Left lung (tissue), 4 donors: ENCODE measurements at regions not wholly inside any gene's neighbourhood (a gene's known extent, or its start where the extent isn't known, plus 50 kb on each side); places are given as distances from the start of the nearest gene placed in this dataset.

ENCODE experiments used
- ATAC-seq: fragments of 200-7000 bp; cut with Tn5 transposase; one replicate; pipeline ENCODE4 v1.9.1; 2020; ENCODE audit warnings: moderate library complexity
- DNase-seq, 4 donors: peaks; one replicate each; pipeline ENCODE4 v3.0.0-alpha.2; 2013 to 2020
- H3K27ac ChIP-seq, 2 donors: fragments of 200-600 bp; sonication (generic) in 1 of 2; one replicate each; pipeline versions ENCODE4 v1.5.0 to v1.8.0; 2020 to 2021
- H3K27me3 ChIP-seq, 2 donors: fragments of 200-600 bp; sonication (generic) in 1 of 2; one replicate each; pipeline versions ENCODE4 v1.5.0 to v1.8.0; 2020 to 2021
- H3K36me3 ChIP-seq, 2 donors: fragments of 200-600 bp; sonication (generic) in 1 of 2; one replicate each; pipeline versions ENCODE4 v1.5.0 to v1.8.0; 2020 to 2021
- H3K4me1 ChIP-seq, 2 donors: fragments of 200-600 bp; one replicate each; pipeline ENCODE4 v1.8.0; 2021
- H3K4me3 ChIP-seq, 2 donors: fragments of 200-600 bp; sonication (generic) in 1 of 2; one replicate each; pipeline versions ENCODE4 v1.5.0 to v1.8.0; 2020 to 2021; ENCODE audit warnings: mild to moderate bottlenecking in 1 of 2
- H3K9me3 ChIP-seq, 2 donors: fragments of 200-600 bp; sonication (generic) in 1 of 2; one replicate each; pipeline versions ENCODE4 v1.5.0 to v1.8.0; 2020 to 2021
- intact Hi-C, 2 donors: fragments of 100-400 bp; cut with DNase I; formaldehyde crosslinking; loops; one replicate each; pipeline versions ENCODE4 v1.11.2 to v1.14.2; 2022
- TF ChIP-seq, protein P1 (sequence below), 2 donors: fragments of 200-600 bp; sonication (generic) in 1 of 2; IDR thresholded peaks; one replicate each; pipeline versions ENCODE4 v1.5.0 to v1.8.0; 2021; ENCODE audit warnings: antibody characterized with exemption in 2 of 2
- donor health status: DM: no; HTN: yes; CAD: no.
- donor health status: DM: no; HTN: no; CAD: no.

DNA sequence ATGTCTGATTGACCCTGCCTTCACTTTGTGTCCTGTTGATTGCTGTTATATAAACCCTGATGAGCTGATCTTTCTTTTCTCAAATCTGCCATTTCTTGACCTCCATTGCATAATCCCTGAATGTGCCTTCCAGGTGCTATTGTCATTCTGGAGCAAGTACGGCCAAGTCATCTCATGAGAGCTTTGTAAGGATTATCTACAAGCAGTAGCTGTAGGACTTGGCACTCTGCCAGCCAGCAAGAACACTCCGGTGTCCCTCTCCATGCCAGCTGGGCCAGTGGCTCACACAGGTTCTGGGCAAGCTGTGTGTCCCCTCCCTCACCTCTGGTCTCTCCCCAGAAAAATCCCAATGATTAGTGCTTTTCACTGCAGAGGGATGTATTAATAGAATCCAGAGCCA lies 348.1 kb downstream of the FOXO1 start:
- no peaks in the 10 kb centered on the region for H3K36me3 ChIP-seq
- peaks cover 0 to 2% of the 10 kb centered on the region in 2 donors for H3K4me1 ChIP-seq
- intact Hi-C loops = no loop called here
- ATAC-seq (no peak), DNase-seq (peak in 1 of 4 donors; percentile 41)
- TF ChIP-seq, protein P1, sequence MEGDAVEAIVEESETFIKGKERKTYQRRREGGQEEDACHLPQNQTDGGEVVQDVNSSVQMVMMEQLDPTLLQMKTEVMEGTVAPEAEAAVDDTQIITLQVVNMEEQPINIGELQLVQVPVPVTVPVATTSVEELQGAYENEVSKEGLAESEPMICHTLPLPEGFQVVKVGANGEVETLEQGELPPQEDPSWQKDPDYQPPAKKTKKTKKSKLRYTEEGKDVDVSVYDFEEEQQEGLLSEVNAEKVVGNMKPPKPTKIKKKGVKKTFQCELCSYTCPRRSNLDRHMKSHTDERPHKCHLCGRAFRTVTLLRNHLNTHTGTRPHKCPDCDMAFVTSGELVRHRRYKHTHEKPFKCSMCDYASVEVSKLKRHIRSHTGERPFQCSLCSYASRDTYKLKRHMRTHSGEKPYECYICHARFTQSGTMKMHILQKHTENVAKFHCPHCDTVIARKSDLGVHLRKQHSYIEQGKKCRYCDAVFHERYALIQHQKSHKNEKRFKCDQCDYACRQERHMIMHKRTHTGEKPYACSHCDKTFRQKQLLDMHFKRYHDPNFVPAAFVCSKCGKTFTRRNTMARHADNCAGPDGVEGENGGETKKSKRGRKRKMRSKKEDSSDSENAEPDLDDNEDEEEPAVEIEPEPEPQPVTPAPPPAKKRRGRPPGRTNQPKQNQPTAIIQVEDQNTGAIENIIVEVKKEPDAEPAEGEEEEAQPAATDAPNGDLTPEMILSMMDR (IDR thresholded peaks at IDR 0.05) = no peak
- H3K27ac ChIP-seq = no peak overlapping the region
- H3K9me3 ChIP-seq = peaks cover 0 to 5% of the 10 kb centered on the region in 2 donors
- no peaks in the 10 kb centered on the region for H3K27me3 ChIP-seq
- H3K4me3 ChIP-seq = no peak overlapping the region

DNA sequence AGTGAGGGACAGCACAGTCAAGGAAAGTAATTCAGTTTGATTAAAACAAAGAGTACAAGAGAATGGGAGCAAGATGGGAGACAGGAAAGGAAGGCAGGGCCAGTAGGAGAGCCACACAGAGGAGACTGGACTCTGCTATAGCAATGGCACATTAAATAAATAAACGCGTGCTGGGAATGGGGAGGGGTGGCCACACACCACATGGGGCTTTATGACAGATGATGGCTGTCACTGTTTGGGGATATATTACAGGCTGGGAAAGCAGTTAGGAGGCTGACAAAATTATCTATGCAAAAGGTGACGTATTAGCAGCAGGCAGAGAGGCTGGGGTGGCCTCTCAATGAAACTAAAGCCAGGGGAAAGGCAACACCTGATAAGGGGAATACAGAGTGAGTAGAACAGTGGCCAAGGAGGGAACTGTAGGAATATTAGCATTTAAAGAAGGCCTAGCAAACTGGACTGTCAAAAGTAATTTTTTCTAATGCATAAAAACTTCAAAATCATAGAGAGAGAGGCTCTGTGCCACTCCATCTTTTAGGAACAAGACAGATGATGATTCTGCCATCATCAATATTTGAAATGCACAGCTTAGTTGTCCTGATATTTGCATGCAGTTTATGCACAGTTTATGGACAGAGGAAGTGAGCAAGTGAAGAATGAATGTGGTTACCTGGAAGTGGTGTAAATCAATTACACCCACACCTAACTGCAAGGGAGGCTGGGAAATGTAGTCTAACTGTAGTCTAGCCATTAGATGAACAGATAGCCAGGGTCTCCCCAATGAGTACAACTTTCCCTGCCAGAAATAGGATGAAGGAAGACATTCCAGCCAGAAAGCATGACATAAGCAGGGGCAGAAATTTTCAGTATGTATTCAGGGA lies 346.5 kb downstream of the FOXO1 start:
- TF ChIP-seq, protein P1 (IDR thresholded peaks at IDR 0.05) = no peak
- Histone ChIP-seq H3K4me1 (no peaks in the 10 kb centered on the region), H3K4me3 (no peak overlapping the region), H3K27me3 (no peaks in the 10 kb centered on the region), H3K36me3 (no peaks in the 10 kb centered on the region), H3K27ac (no peak overlapping the region), H3K9me3 (peaks cover 0 to 12% of the 10 kb centered on the region in 2 donors)
- ATAC-seq (no peak), DNase-seq (no peak)
- intact Hi-C loops = no loop called here

DNA sequence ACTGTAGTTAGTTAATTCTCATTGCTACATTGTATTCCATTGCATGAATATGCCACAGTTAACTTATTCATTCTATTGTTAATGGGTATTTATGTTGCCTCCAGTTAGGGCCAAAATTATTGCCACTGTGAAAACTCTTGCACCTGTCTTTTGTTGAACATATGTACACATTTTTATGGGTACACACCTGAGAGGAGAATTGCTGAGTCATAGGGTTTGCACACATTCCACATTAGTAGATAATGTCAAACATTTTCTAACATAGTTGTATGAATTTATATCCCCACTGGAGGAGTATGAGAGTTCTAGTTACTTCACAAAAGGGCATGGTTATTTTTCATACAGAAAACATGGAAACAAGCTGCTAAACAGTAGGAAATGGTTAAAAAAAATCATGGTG lies 338.4 kb downstream of the FOXO1 start:
- intact Hi-C loops = no loop called here
- H3K4me3 ChIP-seq = no peak overlapping the region
- no peak for ATAC-seq
- no peaks in the 10 kb centered on the region for H3K4me1 ChIP-seq
- no peaks in the 10 kb centered on the region for H3K27me3 ChIP-seq
- H3K36me3 ChIP-seq = no peaks in the 10 kb centered on the region
- H3K9me3 ChIP-seq = peaks cover 0 to 9% of the 10 kb centered on the region in 2 donors
- no peak overlapping the region for H3K27ac ChIP-seq
- TF ChIP-seq, protein P1 (IDR thresholded peaks at IDR 0.05) = no peak
- DNase-seq = no peak

DNA sequence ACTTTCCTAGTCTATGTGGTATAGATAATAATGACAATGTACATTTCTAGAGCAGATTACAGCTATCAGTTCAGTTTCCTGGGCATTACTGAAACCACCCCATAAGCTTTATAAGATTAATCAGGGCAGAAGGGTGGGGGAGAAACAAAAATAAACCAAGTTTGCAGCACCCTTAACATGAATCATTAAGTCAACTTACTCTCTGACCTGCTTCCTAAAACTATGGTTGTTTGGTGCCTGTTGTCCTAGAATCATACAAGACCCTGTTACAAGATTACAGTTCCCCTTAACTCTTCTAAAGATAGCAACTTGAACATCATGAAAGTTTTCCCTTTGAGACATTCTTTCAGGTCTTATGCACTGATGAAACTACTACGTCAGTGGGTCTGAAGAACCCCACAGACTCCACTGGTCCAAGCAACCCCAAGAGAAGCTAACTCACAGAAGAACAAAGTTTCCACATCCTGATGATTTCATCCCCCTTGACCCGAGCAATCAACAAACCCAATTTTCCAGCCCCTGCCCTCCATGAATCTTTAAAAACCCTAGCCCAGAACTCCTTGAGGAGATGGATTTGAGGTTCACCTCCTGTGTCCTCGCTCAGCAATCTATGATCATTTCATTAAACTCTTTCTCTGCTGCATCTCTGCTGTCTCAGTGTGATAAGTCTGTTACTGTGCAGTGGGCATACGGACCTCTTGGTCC lies 336.5 kb downstream of the FOXO1 start:
- no peak overlapping the region for H3K4me3 ChIP-seq
- no peak for ATAC-seq
- no peaks in the 10 kb centered on the region for H3K9me3 ChIP-seq
- no peak for DNase-seq
- intact Hi-C loops = no loop called here
- TF ChIP-seq, protein P1 (IDR thresholded peaks at IDR 0.05) = no peak
- H3K36me3 ChIP-seq = no peaks in the 10 kb centered on the region
- no peaks in the 10 kb centered on the region for H3K4me1 ChIP-seq
- H3K27me3 ChIP-seq = no peaks in the 10 kb centered on the region
- no peak overlapping the region for H3K27ac ChIP-seq

GRCh38 chr13:40330950-40331349 lies 335.5 kb downstream of the FOXO1 start:
- intact Hi-C loops = no loop called here
- DNase-seq = no peak
- Histone ChIP-seq H3K4me3 (no peak overlapping the region), H3K27me3 (no peaks in the 10 kb centered on the region), H3K9me3 (no peaks in the 10 kb centered on the region), H3K36me3 (no peaks in the 10 kb centered on the region), H3K27ac (no peak overlapping the region), H3K4me1 (no peaks in the 10 kb centered on the region)
- ATAC-seq = no peak
- TF ChIP-seq, protein P1 (IDR thresholded peaks at IDR 0.05) = no peak
